ENCODE measurements at regions not wholly inside any gene's neighbourhood (a gene's known extent, or its start where the extent isn't known, plus 50 kb on each side); places are given as distances from the start of the nearest gene placed in this dataset.
A peak's percentile ranks its signal among the peaks of the same experiment; 100 is the strongest.

DNA sequence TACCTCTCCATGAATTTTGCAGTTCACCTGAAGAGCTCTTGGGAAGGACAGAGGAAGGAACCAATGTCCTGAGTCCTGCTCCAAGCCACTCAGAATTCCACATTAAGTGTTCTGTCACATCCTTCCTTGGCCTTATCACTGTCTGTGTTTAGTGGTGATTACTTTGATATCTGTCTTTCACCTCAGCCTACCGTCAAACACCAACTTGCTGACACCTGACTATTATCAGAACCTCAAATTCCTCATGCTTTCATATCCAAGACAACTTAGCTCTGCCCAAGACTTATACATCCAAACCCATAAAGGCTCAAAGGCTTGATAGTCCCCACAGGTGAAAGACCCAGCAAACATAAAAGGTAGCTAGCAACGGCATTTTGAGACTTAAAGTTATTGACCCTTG, 280.0 kb downstream of the MEX3B start:
- no peak for TF ChIP-seq CTCF (conservative IDR thresholded peaks at IDR 0.05)

GRCh38 chr15:81763304-81763703, 282.5 kb downstream of the MEX3B start:
- no peak for TF ChIP-seq CTCF (conservative IDR thresholded peaks at IDR 0.05)
- H3K27ac ChIP-seq: no peak overlapping the region

More for the DNA sequence above, 280.0 kb downstream of the MEX3B start:
- H3K27ac ChIP-seq: no peak overlapping the region

- TF ChIP-seq CTCF (conservative IDR thresholded peaks at IDR 0.05): no peak
- no peak overlapping the region for H3K27ac ChIP-seq
These were observed 285.1 kb downstream of the MEX3B start for GRCh38 chr15:81760686-81761085.

- TF ChIP-seq CTCF (conservative IDR thresholded peaks at IDR 0.05): no peak
- H3K27ac ChIP-seq: no peak overlapping the region
These were observed 287.0 kb downstream of the MEX3B start for GRCh38 chr15:81758818-81759284.

DNA sequence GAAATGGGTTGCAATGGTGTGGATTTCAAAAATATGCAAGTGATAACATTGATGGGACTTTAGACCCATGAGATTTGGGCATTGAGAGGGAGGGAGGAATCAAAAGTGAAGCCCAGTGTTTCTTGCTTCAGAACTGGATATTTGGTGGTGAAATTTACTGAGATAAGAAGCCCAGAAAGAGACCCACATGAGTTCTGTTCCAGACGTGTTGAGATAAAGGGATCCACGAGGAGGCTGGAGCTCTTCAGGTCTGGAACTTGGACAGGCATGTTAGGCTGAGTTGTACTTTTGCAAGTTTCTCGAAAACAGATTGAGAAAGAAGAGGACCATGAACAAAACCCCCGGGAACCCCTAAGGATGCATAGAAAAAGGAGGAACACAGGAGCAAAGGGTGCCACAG, 290.2 kb downstream of the MEX3B start:
- no peak overlapping the region for H3K27ac ChIP-seq
- TF ChIP-seq CTCF (conservative IDR thresholded peaks at IDR 0.05): no peak

DNA sequence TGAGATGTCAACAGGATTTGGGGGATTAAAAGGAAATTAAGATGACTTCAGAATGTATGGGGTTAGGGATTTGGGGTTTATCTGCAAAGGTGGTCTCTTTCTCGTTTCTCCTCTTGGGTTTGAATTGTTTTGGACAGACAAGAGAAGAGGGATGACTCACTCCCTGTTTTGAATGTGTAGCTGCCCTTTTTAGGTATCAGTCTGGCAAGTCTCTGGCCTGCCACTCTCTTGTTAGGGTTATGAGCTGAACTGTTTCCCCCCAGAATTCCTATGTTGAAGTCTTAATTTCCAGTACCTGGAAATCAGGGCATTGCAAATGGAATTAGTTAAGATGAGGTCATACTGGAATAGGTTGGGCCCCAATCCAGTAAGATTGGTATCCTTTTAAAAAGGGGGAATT, 291.7 kb downstream of the MEX3B start:
- no peak for TF ChIP-seq CTCF (conservative IDR thresholded peaks at IDR 0.05)

GRCh38 chr15:81752974-81753373, 292.8 kb downstream of the MEX3B start:
- peak; percentile 39 for TF ChIP-seq CTCF (conservative IDR thresholded peaks at IDR 0.05)
- peak overlapping the region; percentile 38 for H3K27ac ChIP-seq

More for the DNA sequence above, 291.7 kb downstream of the MEX3B start:
- H3K27ac ChIP-seq: no peak overlapping the region
